GM19468 (cell line): ENCODE measurements at regions not wholly inside any gene's neighbourhood (a gene's known extent, or its start where the extent isn't known, plus 50 kb on each side); places are given as distances from the start of the nearest gene placed in this dataset.

Source experiments
- ATAC-seq: cut with Tn5 transposase; IDR thresholded peaks from one replicate; pipeline ENCODE4 v1.9.1; 2021; ENCODE audit warnings: mild to moderate bottlenecking, moderate library complexity, moderate number of reproducible peaks; ENCODE audit not compliant: unreplicated experiment; ENCODE audit errors: extremely low read depth

GRCh38 chr17:79429864-79430494, 180.9 kb downstream of the RBFOX3 start:
- ATAC-seq, result no peak

- no peak for ATAC-seq
Observed at GRCh38 chr17:79428988-79429387, 181.9 kb downstream of the RBFOX3 start.

GRCh38 chr17:79427621-79428539, 183.0 kb downstream of the RBFOX3 start:
- ATAC-seq, result no peak

GRCh38 chr17:79425686-79426085, 185.2 kb downstream of the RBFOX3 start:
- no peak for ATAC-seq

- no peak for ATAC-seq
Observed at GRCh38 chr17:79424471-79425185, 186.2 kb downstream of the RBFOX3 start.

- no peak for ATAC-seq
Observed at GRCh38 chr17:79423811-79424465, 186.9 kb downstream of the RBFOX3 start.

GRCh38 chr17:79422236-79422635, 188.6 kb downstream of the RBFOX3 start:
- ATAC-seq, result no peak

GRCh38 chr17:79420318-79421243, 190.3 kb downstream of the RBFOX3 start:
- ATAC-seq, result no peak

- no peak for ATAC-seq
Observed at GRCh38 chr17:79417476-79417988, 193.3 kb downstream of the RBFOX3 start.

- no peak for ATAC-seq
Observed at GRCh38 chr17:79415909-79416308, 194.9 kb downstream of the RBFOX3 start.

- no peak for ATAC-seq
Observed at GRCh38 chr17:79415365-79415764, 195.5 kb downstream of the RBFOX3 start.

GRCh38 chr17:79414793-79415211, 196.0 kb downstream of the RBFOX3 start:
- ATAC-seq, result no peak

- ATAC-seq, result no peak
Observed at GRCh38 chr17:79414063-79414792, 196.6 kb downstream of the RBFOX3 start.

GRCh38 chr17:79413611-79414010, 197.2 kb downstream of the RBFOX3 start:
- no peak for ATAC-seq

GRCh38 chr17:79412886-79413390, 197.9 kb downstream of the RBFOX3 start:
- no peak for ATAC-seq

- no peak for ATAC-seq
Observed at GRCh38 chr17:79412110-79412509, 198.7 kb downstream of the RBFOX3 start.

GRCh38 chr17:79411419-79411818, 199.4 kb downstream of the RBFOX3 start:
- ATAC-seq, result no peak

- no peak for ATAC-seq
Observed at GRCh38 chr17:79410681-79411080, 200.2 kb downstream of the RBFOX3 start.
